ENCODE measurements at regions not wholly inside any gene's neighbourhood (a gene's known extent, or its start where the extent isn't known, plus 50 kb on each side); places are given as distances from the start of the nearest gene placed in this dataset.
"Not testable (repeated sequence)": the region's sequence is repeated elsewhere in the genome, so short reads cannot be mapped to it uniquely, and the experiment has no call there.

GRCh38 chr4:83974111-83974780 lies 438.3 kb downstream of the GPAT3 start:
- intact Hi-C loops (cut with DNase I): no loop called here

GRCh38 chr4:83964996-83965541 lies 429.2 kb downstream of the GPAT3 start:
- intact Hi-C loops (cut with DNase I): no loop called here
- ATAC-seq (ENCODE audit: low FRiP score) (no peak), DNase-seq (no peak)
- H3K36me3 ChIP-seq (ENCODE audit: control insufficient read depth in 1 of 2, insufficient read depth in 2 of 2, low read length in 1 of 2): no peaks in the 10 kb centered on the region
- no peaks in the 10 kb centered on the region for H3K9me3 ChIP-seq (ENCODE audit: control insufficient read depth, low read length)
- 83 to 86% methylated on average over 3 of the region's 3 CpGs for WGBS, 2 donors
- no peaks in the 10 kb centered on the region for H3K4me1 ChIP-seq (ENCODE audit: control insufficient read depth in 1 of 2, insufficient read depth in 2 of 2, low read length in 2 of 2)
- no peak overlapping the region for H3K27ac ChIP-seq (ENCODE audit: low read depth in 1 of 2, low read length in 2 of 2)
- no peak overlapping the region for H3K4me3 ChIP-seq (ENCODE audit: low read length in 2 of 2)
- H3K27me3 ChIP-seq (ENCODE audit: control insufficient read depth in 1 of 2, insufficient read depth in 2 of 2, low read length in 1 of 2): no peaks in the 10 kb centered on the region

More at GRCh38 chr4:83974111-83974780, 438.3 kb downstream of the GPAT3 start:
- no peak for DNase-seq
- no peak overlapping the region for H3K4me3 ChIP-seq (ENCODE audit: low read length in 2 of 2)
- H3K36me3 ChIP-seq (ENCODE audit: control insufficient read depth in 1 of 2, insufficient read depth in 2 of 2, low read length in 1 of 2): no peaks in the 10 kb centered on the region
- H3K9me3 ChIP-seq (ENCODE audit: control insufficient read depth, low read length): no peaks in the 10 kb centered on the region
- H3K4me1 ChIP-seq (ENCODE audit: control insufficient read depth in 1 of 2, insufficient read depth in 2 of 2, low read length in 2 of 2): no peaks in the 10 kb centered on the region
- WGBS, 2 donors: 88 to 92% methylated on average over 1 of the region's 1 CpG
- H3K27ac ChIP-seq (ENCODE audit: low read depth in 1 of 2, low read length in 2 of 2): no peak overlapping the region
- ATAC-seq (ENCODE audit: low FRiP score): no peak
- no peaks in the 10 kb centered on the region for H3K27me3 ChIP-seq (ENCODE audit: control insufficient read depth in 1 of 2, insufficient read depth in 2 of 2, low read length in 1 of 2)

GRCh38 chr4:83962492-83962891 lies 426.6 kb downstream of the GPAT3 start:
- DNase-seq (no peak), ATAC-seq (ENCODE audit: low FRiP score) (no peak)
- Histone ChIP-seq H3K4me1 (ENCODE audit: control insufficient read depth in 1 of 2, insufficient read depth in 2 of 2, low read length in 2 of 2) (no peaks in the 10 kb centered on the region), H3K27ac (ENCODE audit: low read depth in 1 of 2, low read length in 2 of 2) (no peak overlapping the region), H3K27me3 (ENCODE audit: control insufficient read depth in 1 of 2, insufficient read depth in 2 of 2, low read length in 1 of 2) (no peaks in the 10 kb centered on the region), H3K36me3 (ENCODE audit: control insufficient read depth in 1 of 2, insufficient read depth in 2 of 2, low read length in 1 of 2) (no peaks in the 10 kb centered on the region), H3K9me3 (ENCODE audit: control insufficient read depth, low read length) (no peaks in the 10 kb centered on the region), H3K4me3 (ENCODE audit: low read length in 2 of 2) (no peak overlapping the region)
- intact Hi-C loops (cut with DNase I): no loop called here
- 86 to 90% methylated on average over 4 of the region's 4 CpGs for WGBS, 2 donors

- no peak for ATAC-seq (ENCODE audit: low FRiP score)
- H3K36me3 ChIP-seq (ENCODE audit: control insufficient read depth in 1 of 2, insufficient read depth in 2 of 2, low read length in 1 of 2): no peaks in the 10 kb centered on the region
- DNase-seq: no peak
- H3K27me3 ChIP-seq (ENCODE audit: control insufficient read depth in 1 of 2, insufficient read depth in 2 of 2, low read length in 1 of 2): no peaks in the 10 kb centered on the region
- no peaks in the 10 kb centered on the region for H3K9me3 ChIP-seq (ENCODE audit: control insufficient read depth, low read length)
- no peaks in the 10 kb centered on the region for H3K4me1 ChIP-seq (ENCODE audit: control insufficient read depth in 1 of 2, insufficient read depth in 2 of 2, low read length in 2 of 2)
- no peak overlapping the region for H3K4me3 ChIP-seq (ENCODE audit: low read length in 2 of 2)
- intact Hi-C loops (cut with DNase I): no loop called here
- H3K27ac ChIP-seq (ENCODE audit: low read depth in 1 of 2, low read length in 2 of 2): no peak overlapping the region
- 14 to 16% methylated on average over 3 of the region's 3 CpGs for WGBS, 2 donors
Observed at GRCh38 chr4:83961575-83961974, 425.7 kb downstream of the GPAT3 start.

- Histone ChIP-seq H3K9me3 (ENCODE audit: control insufficient read depth, low read length) (no peaks in the 10 kb centered on the region), H3K4me1 (ENCODE audit: control insufficient read depth in 1 of 2, insufficient read depth in 2 of 2, low read length in 2 of 2) (no peaks in the 10 kb centered on the region), H3K27me3 (ENCODE audit: control insufficient read depth in 1 of 2, insufficient read depth in 2 of 2, low read length in 1 of 2) (no peaks in the 10 kb centered on the region), H3K36me3 (ENCODE audit: control insufficient read depth in 1 of 2, insufficient read depth in 2 of 2, low read length in 1 of 2) (no peaks in the 10 kb centered on the region), H3K27ac (ENCODE audit: low read depth in 1 of 2, low read length in 2 of 2) (no peak overlapping the region), H3K4me3 (ENCODE audit: low read length in 2 of 2) (no peak overlapping the region)
- ATAC-seq (ENCODE audit: low FRiP score) (no peak), DNase-seq (no peak)
- WGBS, 2 donors: 87 to 90% methylated on average over 5 of the region's 5 CpGs
- intact Hi-C loops (cut with DNase I): no loop called here
Observed at GRCh38 chr4:83959160-83959559, 423.3 kb downstream of the GPAT3 start.

- ATAC-seq (ENCODE audit: low FRiP score): no peak
Observed at GRCh38 chr4:83947830-83948193, 411.9 kb downstream of the GPAT3 start.

GRCh38 chr4:83947125-83947829 lies 411.4 kb downstream of the GPAT3 start:
- Histone ChIP-seq H3K36me3 (ENCODE audit: control insufficient read depth in 1 of 2, insufficient read depth in 2 of 2, low read length in 1 of 2) (no peaks in the 10 kb centered on the region), H3K4me3 (ENCODE audit: low read length in 2 of 2) (no peak overlapping the region), H3K27ac (ENCODE audit: low read depth in 1 of 2, low read length in 2 of 2) (no peak overlapping the region), H3K4me1 (ENCODE audit: control insufficient read depth in 1 of 2, insufficient read depth in 2 of 2, low read length in 2 of 2) (no peaks in the 10 kb centered on the region), H3K9me3 (ENCODE audit: control insufficient read depth, low read length) (no peaks in the 10 kb centered on the region), H3K27me3 (ENCODE audit: control insufficient read depth in 1 of 2, insufficient read depth in 2 of 2, low read length in 1 of 2) (no peaks in the 10 kb centered on the region)
- WGBS, 2 donors: 82% methylated on average over 8 of the region's 8 CpGs
- intact Hi-C loops (cut with DNase I): no loop called here
- DNase-seq (no peak), ATAC-seq (ENCODE audit: low FRiP score) (no peak)

More at GRCh38 chr4:83947830-83948193, 411.9 kb downstream of the GPAT3 start:
- Histone ChIP-seq H3K9me3 (ENCODE audit: control insufficient read depth, low read length) (no peaks in the 10 kb centered on the region), H3K4me3 (ENCODE audit: low read length in 2 of 2) (no peak overlapping the region), H3K4me1 (ENCODE audit: control insufficient read depth in 1 of 2, insufficient read depth in 2 of 2, low read length in 2 of 2) (no peaks in the 10 kb centered on the region), H3K27ac (ENCODE audit: low read depth in 1 of 2, low read length in 2 of 2) (no peak overlapping the region), H3K36me3 (ENCODE audit: control insufficient read depth in 1 of 2, insufficient read depth in 2 of 2, low read length in 1 of 2) (no peaks in the 10 kb centered on the region), H3K27me3 (ENCODE audit: control insufficient read depth in 1 of 2, insufficient read depth in 2 of 2, low read length in 1 of 2) (no peaks in the 10 kb centered on the region)
- intact Hi-C loops (cut with DNase I): no loop called here
- DNase-seq: no peak
- WGBS, 2 donors: 15 to 19% methylated on average over 3 of the region's 3 CpGs

- H3K27ac ChIP-seq (ENCODE audit: low read depth in 1 of 2, low read length in 2 of 2); H3K36me3 ChIP-seq (ENCODE audit: control insufficient read depth in 1 of 2, insufficient read depth in 2 of 2, low read length in 1 of 2); intact Hi-C loops (cut with DNase I); H3K4me1 ChIP-seq (ENCODE audit: control insufficient read depth in 1 of 2, insufficient read depth in 2 of 2, low read length in 2 of 2); H3K27me3 ChIP-seq (ENCODE audit: control insufficient read depth in 1 of 2, insufficient read depth in 2 of 2, low read length in 1 of 2); H3K4me3 ChIP-seq (ENCODE audit: low read length in 2 of 2); ATAC-seq (ENCODE audit: low FRiP score); H3K9me3 ChIP-seq (ENCODE audit: control insufficient read depth, low read length): not testable (repeated sequence)
- 95 to 97% methylated on average over 23 to 30 of the region's 33 CpGs for WGBS, 2 donors
- DNase-seq: peak in 1 of 2 donors; percentile 40
Observed at GRCh38 chr4:83943691-83944090, 407.8 kb downstream of the GPAT3 start.

Data from aorta (tissue), 5 donors.